Pancreas (tissue), 10 donors: ENCODE measurements at regions not wholly inside any gene's neighbourhood (a gene's known extent, or its start where the extent isn't known, plus 50 kb on each side); places are given as distances from the start of the nearest gene placed in this dataset.
"Not testable (repeated sequence)": the region's sequence is repeated elsewhere in the genome, so short reads cannot be mapped to it uniquely, and the experiment has no call there.

Experiments used
- ATAC-seq, 4 donors: fragments of 200-7000 bp; cut with Tn5 transposase; one replicate each; pipeline versions ENCODE4 v1.8.0 to v1.9.1; 2020; ENCODE audit warnings: mild to moderate bottlenecking in 4 of 4, moderate library complexity in 4 of 4
- DNase-seq, 6 donors: peaks; one replicate each; pipeline ENCODE4 v3.0.0-alpha.2; 2020
- FAIRE-seq: peaks from 2 replicates; lab custom pipeline; 2012; peaks lifted over from hg19 to GRCh38; lab: Jason Lieb, UNC
- H3K27ac ChIP-seq, 4 donors: fragments of 200-600 bp; sonication (generic); 1 replicate in 3 of 4; 2 replicates in 1 of 4; pipeline versions ENCODE4 v1.5.0 to v1.8.0; 2020
- H3K27me3 ChIP-seq, 4 donors: fragments of 200-600 bp; one replicate each; pipeline ENCODE4 v1.8.0; 2021
- H3K36me3 ChIP-seq, 3 donors: fragments of 200-600 bp; sonication (generic) in 1 of 3; one replicate each; pipeline versions ENCODE4 v1.5.0 to v1.8.0; 2020 to 2021
- H3K4me1 ChIP-seq, 3 donors: fragments of 200-600 bp; one replicate each; pipeline ENCODE4 v1.8.0; 2021
- H3K4me3 ChIP-seq, 4 donors: fragments of 200-600 bp; sonication (generic) in 2 of 4; one replicate each; pipeline versions ENCODE4 v1.5.0 to v1.8.0; 2020 to 2021
- H3K9me3 ChIP-seq, 4 donors: fragments of 200-600 bp; one replicate each; pipeline ENCODE4 v1.8.0; 2021
- CTCF ChIP-seq, 4 donors: fragments of 200-600 bp; sonication (generic) in 3 of 4; IDR thresholded peaks; one replicate each; pipeline versions ENCODE4 v1.5.0 to v1.8.0; 2021; ENCODE audit warnings: antibody characterized with exemption in 4 of 4
- WGBS, 2 donors: extraction: QIAGEN DNeasy Blood & Tissue Kit; methylation state at CpG; one replicate each; pipeline ENCODE4 v1.1.7; 2013; 5-methylcytosine and 5-hydroxymethylcytosine counted together
- intact Hi-C, 3 donors: fragments of 100-400 bp; cut with DNase I; formaldehyde crosslinking; loops; one replicate each; pipeline versions ENCODE4 v1.11.1 to v1.14.2; 2022
- donor health status: healthy with polysubstance abuse.
- donor health status: DM: no; HTN: no; CAD: no; lungs with moderate emphysema.
- donor health status: DM: no; HTN: no; CAD: no.
- donor health status: control.
- donor health status: control.
- donor health status: Bipolar disorder and iron deficiency.
- donor health status: DM: yes; HTN: yes; CAD: no.
- donor health status: DM: no; HTN: no; CAD: no.
- donor health status: DM: no; HTN: no; CAD: no.
- donor health status: DM: yes; HTN: yes; CAD: no.

- Histone ChIP-seq H3K27me3 (no peaks in the 10 kb centered on the region), H3K9me3 (no peaks in the 10 kb centered on the region), H3K4me1 (peaks cover 0 to 12% (median 0%) of the 10 kb centered on the region in 3 donors), H3K4me3 (no peak overlapping the region), H3K27ac (no peak overlapping the region), H3K36me3 (no peaks in the 10 kb centered on the region)
- TF ChIP-seq CTCF (IDR thresholded peaks at IDR 0.05): no peak
- DNase-seq (no peak), FAIRE-seq (no peak), ATAC-seq (no peak)
- intact Hi-C loops: no loop called here
- WGBS, 2 donors: 55 to 75% methylated on average over 4 of the region's 4 CpGs
Observed at GRCh38 chr19:20471431-20471830, 94.2 kb downstream of the ZNF737 start.

- peak overlapping the region in 1 of 4 donors; percentile 42 for H3K27ac ChIP-seq
- WGBS, 2 donors: 54 to 56% methylated on average over 4 of the region's 4 CpGs
- H3K4me3 ChIP-seq: no peak overlapping the region
- DNase-seq (peak in 3 of 6 donors; percentile 14 to 74 (median 24)), ATAC-seq (peak in 1 of 4 donors; percentile 38), FAIRE-seq (no peak)
- no peaks in the 10 kb centered on the region for H3K36me3 ChIP-seq
- no peaks in the 10 kb centered on the region for H3K9me3 ChIP-seq
- peaks cover 0 to 12% (median 0%) of the 10 kb centered on the region in 3 donors for H3K4me1 ChIP-seq
- no peaks in the 10 kb centered on the region for H3K27me3 ChIP-seq
- no peak for TF ChIP-seq CTCF (IDR thresholded peaks at IDR 0.05)
- intact Hi-C loops: no loop called here
Observed at GRCh38 chr19:20470345-20471135, 95.0 kb downstream of the ZNF737 start.

GRCh38 chr19:20466638-20466990 lies 99.0 kb downstream of the ZNF737 start:
- DNase-seq, H3K9me3 ChIP-seq, H3K27ac ChIP-seq, FAIRE-seq, H3K36me3 ChIP-seq, ATAC-seq, H3K27me3 ChIP-seq, intact Hi-C loops, H3K4me3 ChIP-seq: not testable (repeated sequence)
- H3K4me1 ChIP-seq: peaks cover 0 to 12% (median 0%) of the 10 kb centered on the region in 3 donors

- not testable (repeated sequence) for H3K27me3 ChIP-seq
Observed at GRCh38 chr19:20465922-20466637, 99.5 kb downstream of the ZNF737 start.

GRCh38 chr19:20453425-20453935 lies 112.1 kb downstream of the ZNF737 start:
- no peaks in the 10 kb centered on the region for H3K27me3 ChIP-seq
- TF ChIP-seq CTCF (IDR thresholded peaks at IDR 0.05): no peak
- no peak for ATAC-seq
- H3K36me3 ChIP-seq: no peaks in the 10 kb centered on the region
- H3K4me1 ChIP-seq: no peaks in the 10 kb centered on the region
- FAIRE-seq: no peak
- WGBS, 2 donors: 55 to 69% methylated on average over 2 of the region's 2 CpGs
- no peaks in the 10 kb centered on the region for H3K9me3 ChIP-seq
- H3K27ac ChIP-seq: no peak overlapping the region
- intact Hi-C loops: no loop called here
- H3K4me3 ChIP-seq: no peak overlapping the region
- DNase-seq: no peak

More at GRCh38 chr19:20465922-20466637, 99.5 kb downstream of the ZNF737 start:
- ATAC-seq, H3K4me3 ChIP-seq, H3K4me1 ChIP-seq, H3K9me3 ChIP-seq, intact Hi-C loops, FAIRE-seq, H3K36me3 ChIP-seq, H3K27ac ChIP-seq, DNase-seq: not testable (repeated sequence)
- WGBS, 2 donors: 65 to 68% methylated on average over 4 to 5 of the region's 5 CpGs
